NCI-H82 treated with DMSO at 0.1 percent for 48 hours (cell line): ENCODE measurements at regions not wholly inside any gene's neighbourhood (a gene's known extent, or its start where the extent isn't known, plus 50 kb on each side); places are given as distances from the start of the nearest gene placed in this dataset.
A peak's percentile ranks its signal among the peaks of the same experiment; 100 is the strongest.

Experiments used
- DNase-seq: peaks from one replicate; lab custom pipeline; 2025; ENCODE audit not compliant: unreplicated experiment; lab: John Stamatoyannopoulos, UW

GRCh38 chr3:145942052-145942451, 218.9 kb downstream of the PLOD2 start:
- DNase-seq, result no peak

- no peak for DNase-seq
Measured at GRCh38 chr3:145943952-145944351, 217.0 kb downstream of the PLOD2 start.

GRCh38 chr3:145951441-145951840, 209.5 kb downstream of the PLOD2 start:
- DNase-seq, result no peak

DNA sequence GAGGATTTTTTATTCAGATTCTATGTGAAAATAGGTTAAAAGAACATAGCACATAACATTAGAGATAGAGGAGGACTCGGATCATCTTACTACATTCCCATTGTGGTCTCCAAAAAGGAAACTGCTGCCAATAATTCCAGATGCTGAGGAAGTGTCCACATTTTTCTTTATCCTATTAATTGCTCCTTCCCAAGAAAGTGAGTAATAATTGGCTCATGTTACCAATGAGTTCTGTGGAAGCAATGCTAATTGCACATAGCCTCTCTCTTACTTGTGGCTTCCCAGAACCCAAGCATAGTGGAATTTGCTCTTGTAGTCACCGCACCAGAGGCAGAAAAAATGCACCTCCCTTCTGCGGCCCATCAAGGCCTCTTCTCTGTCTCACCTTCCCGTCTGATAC, 208.4 kb downstream of the PLOD2 start:
- no peak for DNase-seq

DNA sequence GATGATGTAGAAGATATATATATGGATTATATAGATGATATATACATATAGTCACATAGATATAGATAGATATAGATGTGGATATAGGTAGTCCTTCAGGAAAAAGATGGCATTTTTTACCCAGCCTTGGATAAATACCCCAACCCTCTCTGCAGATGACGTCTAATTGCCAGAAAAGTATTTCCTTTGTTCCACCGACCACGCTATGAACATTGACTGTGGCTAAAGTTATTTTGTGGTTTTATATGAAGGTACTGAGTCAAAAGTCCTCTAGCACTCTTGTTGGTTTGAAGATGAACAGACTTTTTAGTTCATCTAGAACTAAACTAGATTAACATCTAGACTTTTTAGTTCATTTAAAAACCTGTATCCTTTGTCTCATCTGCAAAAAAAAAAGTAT, 207.7 kb downstream of the PLOD2 start:
- DNase-seq, result no peak

GRCh38 chr3:145959457-145960088, 201.4 kb downstream of the PLOD2 start:
- no peak for DNase-seq

- DNase-seq, result peak; percentile 47
Measured at GRCh38 chr3:145963111-145963510, 197.9 kb downstream of the PLOD2 start.

- DNase-seq, result no peak
Measured at GRCh38 chr3:145967043-145967442, 193.9 kb downstream of the PLOD2 start.

GRCh38 chr3:145971186-145971585, 189.8 kb downstream of the PLOD2 start:
- no peak for DNase-seq

GRCh38 chr3:145972851-145973250, 188.1 kb downstream of the PLOD2 start:
- DNase-seq, result no peak

DNA sequence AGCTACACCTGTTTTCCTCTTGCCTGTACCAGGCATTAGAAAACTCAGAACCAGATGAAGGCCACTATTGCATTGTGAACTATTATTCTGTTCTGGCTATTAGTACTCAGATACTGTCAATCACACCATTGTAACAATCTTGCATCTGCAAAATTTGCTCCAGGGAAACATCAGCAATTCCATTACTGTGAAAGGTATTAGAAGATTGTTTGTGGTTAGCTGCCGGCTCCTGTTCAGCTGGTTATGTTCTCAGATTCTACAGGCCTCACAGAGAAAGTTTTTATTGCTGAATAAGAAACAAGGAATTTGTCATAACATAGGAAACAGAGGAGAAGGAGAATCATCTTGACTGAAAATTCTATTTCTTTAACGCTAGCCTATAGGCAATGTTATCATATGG, 179.9 kb downstream of the PLOD2 start:
- no peak for DNase-seq

DNA sequence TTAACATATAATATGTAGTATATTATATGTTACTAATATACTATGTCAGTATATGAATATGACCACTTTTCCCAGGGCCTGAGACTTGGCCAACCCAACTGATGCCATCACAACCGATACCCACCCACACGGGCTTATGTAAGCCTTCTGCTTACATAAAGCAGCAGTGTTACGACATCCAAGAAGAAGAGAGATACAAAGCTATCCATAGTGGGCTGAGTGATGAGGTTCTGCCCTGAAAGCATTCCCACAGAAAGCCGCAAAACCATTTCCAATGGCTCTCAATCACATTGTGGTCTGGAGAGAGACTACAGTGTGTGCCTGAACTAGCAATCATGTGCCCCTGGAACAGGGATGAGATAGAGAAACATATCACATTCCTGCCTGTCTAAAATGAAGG, 177.9 kb downstream of the PLOD2 start:
- no peak for DNase-seq
